MCF 10A (cell line): ENCODE measurements at regions not wholly inside any gene's neighbourhood (a gene's known extent, or its start where the extent isn't known, plus 50 kb on each side); places are given as distances from the start of the nearest gene placed in this dataset.

ENCODE experiments used
- BruUV-seq: library from RNA; stranded (reverse); fragments of 400-500 nt; replicated peaks from 2 replicates; lab custom pipeline; 2021; lab: Mats Ljungman, UMichigan
- CTCF ChIA-PET: fragments of 300-600 bp; sonication (Branson Sonifier 250); formaldehyde crosslinking; extraction: SDS; loops from one replicate; lab custom pipeline; 2021; ENCODE audit warnings: antibody characterized with exemption, inconsistent platforms; lab: Yijun Ruan, JAX
- POLR2A ChIA-PET: fragments of 300-600, 350-650 bp; sonication (Branson Sonifier 250); formaldehyde crosslinking; extraction: SDS; loops from one replicate; lab custom pipeline; 2020; ENCODE audit warnings: antibody characterized with exemption, inconsistent platforms; lab: Yijun Ruan, JAX
- DNase-seq: peaks from one replicate; pipeline ENCODE4 v3.0.0-alpha.2; 2018; ENCODE audit not compliant: unreplicated experiment
- H3K27ac Mint-ChIP-seq: one replicate; pipeline ENCODE4 v1.8.0; 2022; ENCODE audit warnings: mild to moderate bottlenecking, low read depth, mixed read lengths; ENCODE audit not compliant: unreplicated experiment
- H3K27me3 Mint-ChIP-seq: one replicate; pipeline ENCODE4 v1.8.0; 2022; ENCODE audit warnings: mixed read lengths; ENCODE audit not compliant: insufficient read depth, unreplicated experiment
- H3K36me3 Mint-ChIP-seq: one replicate; pipeline ENCODE4 v1.8.0; 2022; ENCODE audit warnings: mild to moderate bottlenecking, moderate library complexity, mixed read lengths; ENCODE audit not compliant: insufficient read depth, unreplicated experiment
- H3K4me1 Mint-ChIP-seq: one replicate; pipeline ENCODE4 v1.8.0; 2022; ENCODE audit warnings: mixed read lengths; ENCODE audit not compliant: insufficient read depth, unreplicated experiment
- H3K4me3 Mint-ChIP-seq: one replicate; pipeline ENCODE4 v1.8.0; 2022; ENCODE audit warnings: mild to moderate bottlenecking, moderate library complexity, mixed read lengths; ENCODE audit not compliant: unreplicated experiment
- H3K9me3 Mint-ChIP-seq: one replicate; pipeline ENCODE4 v1.8.0; 2022; ENCODE audit warnings: mixed read lengths; ENCODE audit not compliant: unreplicated experiment
- CTCF ChIP-seq: fragments of 200-600 bp; IDR thresholded peaks from one replicate; pipeline ENCODE4 v1.8.0; 2022; ENCODE audit warnings: antibody characterized with exemption, mild to moderate bottlenecking; ENCODE audit not compliant: unreplicated experiment
- intact Hi-C: fragments of 100-400 bp; cut with micrococcal nuclease; formaldehyde crosslinking; loops from 2 replicates; pipeline ENCODE4 v1.14.1; 2022

GRCh38 chr13:22647156-22647850 is 533.5 kb upstream of the SGCG start:
- Mint-ChIP-seq H3K4me1 (peaks cover 18% of the 10 kb centered on the region), H3K9me3 (peaks cover 5% of the 10 kb centered on the region), H3K27me3 (no peaks in the 10 kb centered on the region), H3K27ac (no peak overlapping the region), H3K4me3 (no peak overlapping the region), H3K36me3 (no peaks in the 10 kb centered on the region)
- intact Hi-C loops: no loop called here
- TF ChIP-seq CTCF: no peak
- DNase-seq: no peak
- ChIA-PET POLR2A (interaction anchor here (0.7 kb wide), 1 partner anchor 262 kb away, joined by 3 read pairs; no protein-coding TSS in a partner anchor), CTCF (no interaction called here)
- BruUV-seq: no TSS peak

GRCh38 chr13:22648320-22648801 is 532.4 kb upstream of the SGCG start:
- H3K9me3 Mint-ChIP-seq: no peaks in the 10 kb centered on the region
- no peaks in the 10 kb centered on the region for H3K27me3 Mint-ChIP-seq
- intact Hi-C loops: no loop called here
- H3K27ac Mint-ChIP-seq: no peak overlapping the region
- no peak for DNase-seq
- ChIA-PET POLR2A (interaction anchor here (0.6 to 0.9 kb wide), 2 partner anchors 26 to 28 kb away, joined by 3 to 5 read pairs; no protein-coding TSS in a partner anchor), CTCF (interaction anchor here (0.6 to 0.7 kb wide), 3 partner anchors 130 to 516 kb away, joined by 3 to 4 read pairs (median 3); no protein-coding TSS in a partner anchor)
- H3K4me1 Mint-ChIP-seq: peaks cover 13% of the 10 kb centered on the region
- peaks cover 6% of the 10 kb centered on the region for H3K36me3 Mint-ChIP-seq
- no peak overlapping the region for H3K4me3 Mint-ChIP-seq
- BruUV-seq: no TSS peak
- no peak for TF ChIP-seq CTCF

- Mint-ChIP-seq H3K27me3 (no peaks in the 10 kb centered on the region), H3K36me3 (peaks cover 7% of the 10 kb centered on the region), H3K4me3 (no peak overlapping the region), H3K4me1 (peaks cover 9% of the 10 kb centered on the region), H3K27ac (no peak overlapping the region), H3K9me3 (no peaks in the 10 kb centered on the region)
- no peak for TF ChIP-seq CTCF
- ChIA-PET CTCF (no interaction called here), POLR2A (interaction anchor here (1.0 kb wide), 1 partner anchor 11 kb away, joined by 4 read pairs; no protein-coding TSS in a partner anchor)
- intact Hi-C loops: no loop called here
- DNase-seq: no peak
- BruUV-seq: no TSS peak
Measured at GRCh38 chr13:22652796-22653195, 528.0 kb upstream of the SGCG start.

GRCh38 chr13:22653866-22654265 is 526.9 kb upstream of the SGCG start:
- POLR2A ChIA-PET: no interaction called here
- Mint-ChIP-seq H3K4me3 (no peak overlapping the region), H3K4me1 (peaks cover under 1% of the 10 kb centered on the region), H3K9me3 (no peaks in the 10 kb centered on the region), H3K27me3 (no peaks in the 10 kb centered on the region), H3K27ac (no peak overlapping the region), H3K36me3 (peaks cover 7% of the 10 kb centered on the region)
- no peak for DNase-seq
- no peak for TF ChIP-seq CTCF
- CTCF ChIA-PET: no interaction called here
- intact Hi-C loops: no loop called here
- BruUV-seq: no TSS peak
